Common myeloid progenitor, CD34-positive (primary cell): ENCODE measurements at regions not wholly inside any gene's neighbourhood (a gene's known extent, or its start where the extent isn't known, plus 50 kb on each side); places are given as distances from the start of the nearest gene placed in this dataset.

Experiments
- CTCF ChIA-PET: fragments of 350-600 bp; sonication (Branson Sonifier 250); formaldehyde crosslinking; loops from one replicate; lab custom pipeline; 2021; ENCODE audit warnings: antibody characterized with exemption; lab: Charles Lee
- POLR2A ChIA-PET: fragments of 350-600 bp; sonication (Branson Sonifier 250); formaldehyde crosslinking; loops from one replicate; lab custom pipeline; 2021; ENCODE audit warnings: antibody characterized with exemption; lab: Charles Lee
- DNase-seq, 3 donors: peaks; one replicate each; pipeline versions ENCODE4 v3.0.0 to v3.0.0-alpha.2; 2013
- H3K27ac ChIP-seq, 2 experiments: 1 replicate in 1 of 2; 2 replicates in 1 of 2; pipeline ENCODE4 v1.7.0; 2013; ENCODE audit warnings: inconsistent platforms in 2 of 2, low read length in 2 of 2, mild to moderate bottlenecking in 2 of 2, low read depth in 1 of 2, moderate library complexity in 1 of 2; ENCODE audit not compliant: severe bottlenecking in 2 of 2, insufficient read depth in 1 of 2, poor library complexity in 1 of 2
- H3K27me3 ChIP-seq, 5 experiments: replicated peaks in 2 of 5; 1 replicate in 3 of 5; 2 replicates in 2 of 5; pipeline versions ENCODE4 v1.6.1 to v1.7.0; 2013; ENCODE audit warnings: low read length in 4 of 5, mild to moderate bottlenecking in 2 of 5, moderate library complexity in 2 of 5, inconsistent platforms in 1 of 5; ENCODE audit not compliant: insufficient read depth in 5 of 5, control insufficient read depth in 4 of 5
- H3K36me3 ChIP-seq, 4 experiments: 1 replicate in 2 of 4; 2 replicates in 2 of 4; pipeline versions ENCODE4 v1.6.1 to v1.7.0; 2013; ENCODE audit warnings: low read length in 3 of 4, control low read depth in 1 of 4, mild to moderate bottlenecking in 1 of 4; ENCODE audit not compliant: control insufficient read depth in 4 of 4, insufficient read depth in 4 of 4
- H3K4me1 ChIP-seq, 4 experiments: 1 replicate in 3 of 4; 2 replicates in 1 of 4; pipeline versions ENCODE4 v1.6.1 to v1.7.1; 2013; ENCODE audit warnings: low read length in 3 of 4, mild to moderate bottlenecking in 3 of 4, control low read depth in 1 of 4, inconsistent platforms in 1 of 4, moderate library complexity in 1 of 4; ENCODE audit not compliant: control insufficient read depth in 4 of 4, insufficient read depth in 4 of 4; ENCODE audit errors: control extremely low read depth in 1 of 4
- H3K4me3 ChIP-seq, 7 experiments: 1 replicate in 4 of 7; 2 replicates in 3 of 7; pipeline versions ENCODE4 v1.5.1 to v1.7.0; 2013; ENCODE audit warnings: mild to moderate bottlenecking in 7 of 7, low read length in 6 of 7, moderate library complexity in 6 of 7, inconsistent platforms in 2 of 7, low read depth in 2 of 7, control low read depth in 1 of 7; ENCODE audit not compliant: insufficient read depth in 4 of 7, control insufficient read depth in 1 of 7; ENCODE audit errors: extremely low read depth in 1 of 7
- H3K9me3 ChIP-seq, 5 experiments: 1 replicate in 4 of 5; 2 replicates in 1 of 5; pipeline versions ENCODE4 v1.6.1 to v1.7.1; 2013; ENCODE audit warnings: low read length in 4 of 5, mild to moderate bottlenecking in 2 of 5, inconsistent platforms in 1 of 5, low read depth in 1 of 5, moderate library complexity in 1 of 5; ENCODE audit not compliant: control insufficient read depth in 4 of 5, insufficient read depth in 2 of 5; ENCODE audit errors: control extremely low read depth in 1 of 5
- WGBS: methylation state at CpG from one replicate; pipeline ENCODE4 v1.1.5; 2013; ENCODE audit not compliant: insufficient coverage; 5-methylcytosine and 5-hydroxymethylcytosine counted together

DNA sequence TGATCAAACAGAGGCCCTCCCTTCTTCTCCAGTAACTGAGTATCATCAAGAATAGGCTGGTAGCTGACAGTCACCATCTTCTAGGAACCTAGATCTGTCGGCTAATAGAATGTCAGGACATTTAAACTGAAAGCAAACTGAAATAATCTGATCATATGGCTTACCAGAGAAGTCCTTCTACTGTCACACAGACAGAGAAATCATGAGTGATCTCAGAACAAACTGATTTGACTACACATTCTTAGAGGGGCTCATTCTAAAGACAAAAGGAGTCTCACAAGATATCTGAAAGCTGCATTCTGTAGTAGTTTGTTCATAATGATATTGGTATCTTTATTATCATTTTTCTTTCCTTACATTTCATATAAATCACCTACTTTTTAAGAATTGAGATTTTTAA is 130.9 kb upstream of the ADCY1 start:
- no peak overlapping the region for H3K4me3 ChIP-seq
- POLR2A ChIA-PET, result no interaction called here
- WGBS, result 60% methylated on average over 1 of the region's 1 CpG
- peaks cover 0 to 2% (median 0%) of the 10 kb centered on the region in 5 experiments for H3K27me3 ChIP-seq
- CTCF ChIA-PET, result no interaction called here
- DNase-seq, result no peak
- peaks cover 0 to 4% (median 0%) of the 10 kb centered on the region in 5 experiments for H3K9me3 ChIP-seq
- H3K4me1 ChIP-seq, result no peaks in the 10 kb centered on the region
- no peak overlapping the region for H3K27ac ChIP-seq
- no peaks in the 10 kb centered on the region for H3K36me3 ChIP-seq

DNA sequence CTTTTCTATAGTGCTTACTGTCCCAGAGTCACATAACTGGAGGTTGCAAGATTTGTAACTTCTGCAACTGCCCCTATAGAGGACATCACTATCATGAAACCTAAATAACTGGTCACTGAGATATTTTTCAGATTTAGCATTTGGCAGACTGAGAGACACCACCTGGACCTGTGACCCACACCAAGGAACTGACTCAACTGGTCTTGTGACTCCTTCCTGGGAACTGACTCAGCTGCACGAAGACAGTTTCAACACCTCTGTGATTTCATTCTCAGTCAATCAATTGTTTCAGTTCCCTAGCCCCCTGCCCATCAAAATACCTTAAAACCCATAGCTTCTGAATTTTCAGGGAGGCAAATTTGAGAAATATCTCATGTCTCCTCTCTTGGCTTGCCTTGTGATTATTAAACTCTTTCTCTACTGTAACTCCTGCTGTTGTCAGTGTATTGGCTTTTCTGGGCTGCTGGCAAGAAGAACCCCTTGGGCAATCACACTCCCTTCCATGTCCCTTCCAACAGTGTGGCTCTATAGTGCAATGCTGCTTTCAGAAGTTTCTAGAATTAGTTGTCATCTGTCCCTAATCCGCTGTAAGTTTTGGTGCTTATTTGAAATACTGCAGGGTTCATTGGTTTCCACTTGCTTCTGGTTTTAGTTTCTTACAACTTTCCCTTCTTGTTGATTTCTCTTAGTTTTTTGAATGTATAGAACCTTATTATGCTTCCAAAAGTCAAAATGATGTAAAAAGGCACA is 127.8 kb upstream of the ADCY1 start:
- Histone ChIP-seq H3K9me3 (peaks cover 0 to 4% (median 0%) of the 10 kb centered on the region in 5 experiments), H3K36me3 (no peaks in the 10 kb centered on the region), H3K27me3 (peaks cover 0 to 1% (median 0%) of the 10 kb centered on the region in 5 experiments), H3K4me1 (no peaks in the 10 kb centered on the region), H3K4me3 (no peak overlapping the region), H3K27ac (no peak overlapping the region)
- ChIA-PET POLR2A (no interaction called here), CTCF (no interaction called here)
- whole genome bisulfite sequencing, result 100% methylated on average over 1 of the region's 2 CpGs
- no peak for DNase-seq

GRCh38 chr7:45447296-45447695 is 126.9 kb upstream of the ADCY1 start:
- Histone ChIP-seq H3K9me3 (peaks cover 0 to 4% (median 0%) of the 10 kb centered on the region in 5 experiments), H3K4me3 (no peak overlapping the region), H3K36me3 (no peaks in the 10 kb centered on the region), H3K4me1 (no peaks in the 10 kb centered on the region), H3K27me3 (peaks cover 0 to 2% (median 0%) of the 10 kb centered on the region in 5 experiments), H3K27ac (no peak overlapping the region)
- ChIA-PET CTCF (no interaction called here), POLR2A (no interaction called here)
- WGBS, result 80% methylated on average over 1 of the region's 1 CpG
- DNase-seq, result no peak

GRCh38 chr7:45450571-45451204 is 123.5 kb upstream of the ADCY1 start:
- no CpG with 5 or more reads among the region's 2 CpGs for WGBS
- Histone ChIP-seq H3K4me1 (no peaks in the 10 kb centered on the region), H3K9me3 (peaks cover 0 to 4% (median 0%) of the 10 kb centered on the region in 5 experiments), H3K4me3 (no peak overlapping the region), H3K36me3 (no peaks in the 10 kb centered on the region), H3K27ac (no peak overlapping the region), H3K27me3 (peaks cover 0 to 2% (median 0%) of the 10 kb centered on the region in 5 experiments)
- POLR2A ChIA-PET, result no interaction called here
- CTCF ChIA-PET, result no interaction called here
- DNase-seq, result no peak

- H3K9me3 ChIP-seq, result no peaks in the 10 kb centered on the region
- no peak overlapping the region for H3K4me3 ChIP-seq
- no peak for DNase-seq
- H3K27ac ChIP-seq, result no peak overlapping the region
- no peaks in the 10 kb centered on the region for H3K4me1 ChIP-seq
- H3K27me3 ChIP-seq, result peaks cover 0 to 2% (median 0%) of the 10 kb centered on the region in 5 experiments
- POLR2A ChIA-PET, result no interaction called here
- 0% methylated on average over 2 of the region's 2 CpGs for WGBS
- H3K36me3 ChIP-seq, result no peaks in the 10 kb centered on the region
- CTCF ChIA-PET, result no interaction called here
Observed at GRCh38 chr7:45451342-45452035, 122.7 kb upstream of the ADCY1 start.

- POLR2A ChIA-PET, result no interaction called here
- CTCF ChIA-PET, result no interaction called here
- Histone ChIP-seq H3K27ac (no peak overlapping the region), H3K4me1 (no peaks in the 10 kb centered on the region), H3K4me3 (no peak overlapping the region), H3K27me3 (peaks cover 0 to 2% (median 0%) of the 10 kb centered on the region in 5 experiments), H3K36me3 (no peaks in the 10 kb centered on the region), H3K9me3 (no peaks in the 10 kb centered on the region)
- WGBS, result 88% methylated on average over 2 of the region's 3 CpGs
- no peak for DNase-seq
Observed at GRCh38 chr7:45454771-45455170, 119.4 kb upstream of the ADCY1 start.

DNA sequence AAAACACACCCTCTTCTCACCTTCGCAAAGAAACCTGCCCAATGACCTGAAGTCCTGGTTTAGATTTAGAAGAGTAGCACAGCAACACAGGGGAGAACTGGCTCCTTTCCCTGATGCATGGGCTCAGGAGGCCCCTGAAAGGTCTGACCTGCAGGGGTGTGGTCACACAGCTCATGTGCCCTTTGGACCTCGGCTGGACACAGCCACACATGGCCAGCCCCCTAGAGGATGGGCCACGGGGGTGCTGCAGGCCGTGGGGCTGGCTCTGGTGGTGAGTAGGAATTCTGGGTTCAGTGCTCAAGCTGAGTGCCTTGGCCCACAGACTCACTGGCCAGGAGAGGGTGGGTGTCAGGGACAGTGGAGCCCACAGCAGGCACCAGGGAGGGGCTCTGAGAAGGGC is 118.5 kb upstream of the ADCY1 start:
- no peaks in the 10 kb centered on the region for H3K4me1 ChIP-seq
- H3K27me3 ChIP-seq, result peaks cover 0 to 2% (median 0%) of the 10 kb centered on the region in 5 experiments
- H3K36me3 ChIP-seq, result no peaks in the 10 kb centered on the region
- ChIA-PET CTCF (no interaction called here), POLR2A (no interaction called here)
- WGBS, result 83% methylated on average over 4 of the region's 4 CpGs
- no peak overlapping the region for H3K27ac ChIP-seq
- no peak overlapping the region for H3K4me3 ChIP-seq
- H3K9me3 ChIP-seq, result no peaks in the 10 kb centered on the region
- DNase-seq, result no peak
